Stimulated activated naive CD4-positive, alpha-beta T cell treated with Interleukin-2 at 50 U/mL for 16 hours (primary cell): ENCODE measurements at regions not wholly inside any gene's neighbourhood (a gene's known extent, or its start where the extent isn't known, plus 50 kb on each side); places are given as distances from the start of the nearest gene placed in this dataset.

Experiments
- DNase-seq: peaks from one replicate; lab custom pipeline; 2025; lab: John Stamatoyannopoulos, UW

DNA sequence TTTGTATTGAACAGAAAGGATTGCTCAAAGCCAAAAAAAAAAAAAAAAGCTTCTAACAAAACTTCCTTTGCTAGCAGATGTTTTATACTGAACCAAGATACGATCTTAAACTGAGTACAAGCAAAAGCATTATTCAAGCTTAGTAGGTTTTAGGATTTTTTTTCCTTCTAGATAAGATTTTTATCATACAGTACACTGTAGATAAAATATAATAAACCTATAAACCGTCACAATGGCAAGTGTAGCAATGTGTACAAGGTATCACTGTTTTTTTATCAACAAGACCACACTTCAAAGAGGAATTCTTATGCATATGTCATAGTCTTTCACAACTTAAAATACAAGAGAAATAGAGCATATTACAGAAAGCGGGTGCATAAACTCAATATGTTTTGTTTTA lies 56.5 kb upstream of the TRPM3 start:
- DNase-seq, result no peak

DNA sequence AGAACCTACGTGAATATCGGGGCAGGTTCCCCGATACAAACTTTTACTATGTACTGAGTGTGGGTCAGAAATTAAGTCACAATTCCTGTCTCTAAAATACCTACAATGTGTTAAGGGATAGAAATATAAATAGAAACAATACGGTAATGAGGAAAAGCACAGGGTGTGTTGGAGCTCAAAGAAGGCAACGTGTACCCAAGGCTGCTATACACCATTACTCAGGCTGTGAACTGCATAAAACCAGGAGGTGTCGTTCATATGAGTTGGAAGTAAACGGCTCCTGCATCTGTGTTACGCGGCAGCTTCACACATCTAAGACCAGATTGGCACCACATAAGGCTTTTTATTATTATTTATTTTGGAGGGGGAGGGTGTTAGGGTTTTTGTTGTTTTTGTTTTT lies 50.1 kb upstream of the TRPM3 start:
- no peak for DNase-seq
